Prostate gland (tissue), 2 donors: ENCODE measurements at regions not wholly inside any gene's neighbourhood (a gene's known extent, or its start where the extent isn't known, plus 50 kb on each side); places are given as distances from the start of the nearest gene placed in this dataset.

ENCODE experiments used
- DNase-seq: peaks from one replicate; pipeline ENCODE4 v3.0.0-alpha.2; 2019; ENCODE audit warnings: low spot score
- H3K27ac ChIP-seq, 2 donors: fragments of 200-600 bp; sonication (generic); 2 replicates each; pipeline ENCODE4 v1.5.1; 2017 to 2019
- H3K27me3 ChIP-seq: fragments of 200-600 bp; sonication (generic); replicated peaks from 2 replicates; pipeline ENCODE4 v1.5.1; 2019; ENCODE audit not compliant: insufficient read depth
- H3K36me3 ChIP-seq, 2 donors: fragments of 200-600 bp; sonication (generic); 1 replicate in 1 of 2; 2 replicates in 1 of 2; pipeline versions ENCODE4 v1.5.1 to v1.8.1; 2017 to 2019
- H3K4me1 ChIP-seq: fragments of 200-600 bp; sonication (generic); replicated peaks from 2 replicates; pipeline ENCODE4 v1.5.1; 2019
- H3K4me3 ChIP-seq, 2 donors: fragments of 200-600 bp; sonication (generic); 2 replicates each; pipeline ENCODE4 v1.5.1; 2017 to 2019
- H3K9me3 ChIP-seq: fragments of 200-600 bp; sonication (generic); 2 replicates; pipeline ENCODE4 v1.5.1; 2017
- CTCF ChIP-seq, 4 experiments: fragments of 200-600 bp in 2 of 4; fragments of 450-650 bp in 2 of 4; sonication (generic) in 2 of 4; IDR thresholded peaks; 1 replicate in 3 of 4; 2 replicates in 1 of 4; pipeline ENCODE4 v1.5.1; 2016 to 2019; ENCODE audit warnings: antibody characterized with exemption in 4 of 4, mild to moderate bottlenecking in 2 of 4, moderate library complexity in 2 of 4
- POLR2A ChIP-seq: fragments of 450-650 bp; IDR thresholded peaks from one replicate; pipeline ENCODE4 v1.6.1; 2016; ENCODE audit warnings: antibody characterized with exemption, mild to moderate bottlenecking
- POLR2AphosphoS5 ChIP-seq: sonication (generic); formaldehyde crosslinking; IDR thresholded peaks from one replicate; pipeline ENCODE4 v1.6.1; 2017; ENCODE audit warnings: antibody characterized with exemption
- WGBS: methylation state at CpG from one replicate; pipeline ENCODE4 v1.1.5; 2018; 5-methylcytosine and 5-hydroxymethylcytosine counted together
- intact Hi-C: fragments of 100-400 bp; cut with DNase I; formaldehyde crosslinking; loops from one replicate; pipeline ENCODE4 v1.14.2; 2022

- 53% methylated on average over 6 of the region's 6 CpGs for WGBS
- no peak for TF ChIP-seq CTCF (IDR thresholded peaks at IDR 0.05)
- TF ChIP-seq POLR2A, result no peak
- TF ChIP-seq POLR2AphosphoS5, result no peak
- Histone ChIP-seq H3K27me3 (no peaks in the 10 kb centered on the region), H3K9me3 (no peaks in the 10 kb centered on the region), H3K36me3 (no peaks in the 10 kb centered on the region), H3K27ac (no peak overlapping the region), H3K4me1 (no peaks in the 10 kb centered on the region), H3K4me3 (no peak overlapping the region)
- intact Hi-C loops, result no loop called here
- DNase-seq, result no peak
Observed at GRCh38 chr5:18984559-18985080, 1003.4 kb downstream of the CDH18 start.

GRCh38 chr5:18985171-18985758, 1002.7 kb downstream of the CDH18 start:
- no peaks in the 10 kb centered on the region for H3K27me3 ChIP-seq
- intact Hi-C loops, result no loop called here
- no peaks in the 10 kb centered on the region for H3K9me3 ChIP-seq
- DNase-seq, result no peak
- H3K27ac ChIP-seq, result no peak overlapping the region
- TF ChIP-seq CTCF (IDR thresholded peaks at IDR 0.05) (no peak), POLR2AphosphoS5 (no peak), POLR2A (no peak)
- WGBS, result 33% methylated on average over 5 of the region's 5 CpGs
- H3K4me3 ChIP-seq, result no peak overlapping the region
- H3K36me3 ChIP-seq, result no peaks in the 10 kb centered on the region
- H3K4me1 ChIP-seq, result no peaks in the 10 kb centered on the region

- Histone ChIP-seq H3K9me3 (no peaks in the 10 kb centered on the region), H3K4me1 (no peaks in the 10 kb centered on the region), H3K27ac (no peak overlapping the region), H3K27me3 (no peaks in the 10 kb centered on the region), H3K36me3 (no peaks in the 10 kb centered on the region), H3K4me3 (no peak overlapping the region)
- 61% methylated on average over 1 of the region's 1 CpG for WGBS
- DNase-seq, result no peak
- TF ChIP-seq CTCF (IDR thresholded peaks at IDR 0.05), result no peak
- no peak for TF ChIP-seq POLR2AphosphoS5
- no peak for TF ChIP-seq POLR2A
- intact Hi-C loops, result no loop called here
Observed at GRCh38 chr5:18987101-18987500, 1000.9 kb downstream of the CDH18 start.

GRCh38 chr5:18990852-18991251, 997.1 kb downstream of the CDH18 start:
- intact Hi-C loops, result no loop called here
- 52% methylated on average over 1 of the region's 1 CpG for WGBS
- no peaks in the 10 kb centered on the region for H3K9me3 ChIP-seq
- H3K4me1 ChIP-seq, result no peaks in the 10 kb centered on the region
- no peaks in the 10 kb centered on the region for H3K27me3 ChIP-seq
- TF ChIP-seq POLR2AphosphoS5, result no peak
- no peak for TF ChIP-seq POLR2A
- TF ChIP-seq CTCF (IDR thresholded peaks at IDR 0.05), result no peak
- H3K27ac ChIP-seq, result no peak overlapping the region
- no peak overlapping the region for H3K4me3 ChIP-seq
- DNase-seq, result no peak
- no peaks in the 10 kb centered on the region for H3K36me3 ChIP-seq

GRCh38 chr5:18992264-18992663, 995.7 kb downstream of the CDH18 start:
- no peak for DNase-seq
- Histone ChIP-seq H3K4me1 (no peaks in the 10 kb centered on the region), H3K9me3 (no peaks in the 10 kb centered on the region), H3K36me3 (no peaks in the 10 kb centered on the region), H3K27me3 (no peaks in the 10 kb centered on the region), H3K4me3 (no peak overlapping the region), H3K27ac (no peak overlapping the region)
- no peak for TF ChIP-seq POLR2AphosphoS5
- no peak for TF ChIP-seq POLR2A
- TF ChIP-seq CTCF (IDR thresholded peaks at IDR 0.05), result no peak
- intact Hi-C loops, result no loop called here
- 52% methylated on average over 1 of the region's 1 CpG for WGBS
